GM03348 (cell line): ENCODE measurements at regions not wholly inside any gene's neighbourhood (a gene's known extent, or its start where the extent isn't known, plus 50 kb on each side); places are given as distances from the start of the nearest gene placed in this dataset.

Experiments
- DNase-seq: peaks from one replicate; pipeline ENCODE4 v3.0.0; 2012; ENCODE audit warnings: low spot score

DNA sequence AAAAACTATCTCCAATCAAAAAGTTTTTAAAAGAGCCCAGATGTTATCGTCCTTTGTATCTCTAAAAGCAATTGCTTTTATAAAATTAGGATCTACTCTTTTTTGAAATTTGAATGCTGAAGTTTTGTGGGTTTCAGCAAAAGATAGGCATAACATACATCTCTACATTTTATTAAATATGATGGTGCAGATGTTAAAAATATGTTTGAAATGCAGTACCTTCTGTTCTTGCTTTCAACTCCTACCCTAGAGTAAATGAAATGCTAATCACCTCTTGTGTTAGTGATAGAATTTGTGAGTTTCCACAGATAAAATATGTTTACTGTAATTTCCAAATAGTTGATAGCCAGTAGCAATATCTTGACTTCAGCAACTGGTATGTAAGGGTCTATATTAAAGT is 95.7 kb upstream of the VPREB1 start:
- no peak for DNase-seq

DNA sequence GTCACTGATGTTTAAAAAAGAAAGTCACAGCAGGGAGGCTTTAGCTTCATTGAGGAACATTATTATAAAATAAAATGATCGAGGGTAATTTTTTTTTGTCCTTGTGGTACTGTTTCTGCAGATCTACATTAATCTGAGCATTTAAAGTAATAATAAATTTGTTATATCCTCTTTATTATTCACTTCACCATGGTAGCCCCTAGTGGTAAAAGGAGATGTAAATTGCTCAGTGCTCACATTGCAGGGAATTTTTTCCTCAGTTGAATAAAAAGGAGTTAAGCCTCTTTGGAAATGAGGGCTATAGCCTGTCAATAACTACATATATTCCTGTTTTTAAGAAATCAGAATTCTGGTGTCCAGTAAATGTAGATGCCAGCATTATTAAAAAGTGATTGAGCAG is 99.7 kb upstream of the VPREB1 start:
- no peak for DNase-seq

DNA sequence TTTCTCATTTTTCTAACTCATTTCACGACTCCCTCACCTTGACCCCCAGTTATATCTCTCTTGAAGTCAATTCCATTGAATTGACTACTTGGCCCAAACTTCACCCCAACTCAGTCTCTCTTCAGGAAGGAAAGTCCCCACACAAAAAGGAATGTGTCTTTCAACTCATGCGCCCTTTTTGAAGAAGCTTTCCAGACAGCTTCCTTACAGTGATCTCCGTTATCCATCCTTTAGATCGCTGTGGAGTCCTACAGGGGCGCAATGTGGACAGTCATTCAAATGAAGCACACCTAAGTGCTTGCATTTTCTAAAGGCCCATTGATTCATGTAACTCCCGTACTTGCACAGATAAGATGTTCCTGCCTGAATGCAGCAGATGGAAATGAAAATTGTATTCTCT is 101.1 kb upstream of the VPREB1 start:
- DNase-seq: no peak

DNA sequence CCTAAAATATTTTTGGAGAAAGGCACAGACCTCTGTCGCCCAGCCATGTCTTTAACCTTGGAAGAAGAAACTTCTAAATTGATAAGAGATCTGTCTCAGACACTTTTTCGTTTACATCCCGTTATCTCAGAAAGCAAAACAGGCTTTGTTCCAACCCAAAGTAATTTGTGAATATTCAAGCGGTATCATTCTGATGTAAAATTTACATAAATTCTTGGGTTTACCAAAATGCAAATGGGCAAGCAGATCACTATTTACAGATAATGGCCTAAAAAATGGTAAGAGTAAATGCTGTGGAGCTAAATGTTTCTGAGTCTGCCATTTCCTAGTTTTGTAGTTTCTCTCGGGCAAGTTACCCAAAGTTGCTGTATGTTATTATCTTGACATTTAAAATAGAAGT is 101.9 kb upstream of the VPREB1 start:
- DNase-seq: no peak

DNA sequence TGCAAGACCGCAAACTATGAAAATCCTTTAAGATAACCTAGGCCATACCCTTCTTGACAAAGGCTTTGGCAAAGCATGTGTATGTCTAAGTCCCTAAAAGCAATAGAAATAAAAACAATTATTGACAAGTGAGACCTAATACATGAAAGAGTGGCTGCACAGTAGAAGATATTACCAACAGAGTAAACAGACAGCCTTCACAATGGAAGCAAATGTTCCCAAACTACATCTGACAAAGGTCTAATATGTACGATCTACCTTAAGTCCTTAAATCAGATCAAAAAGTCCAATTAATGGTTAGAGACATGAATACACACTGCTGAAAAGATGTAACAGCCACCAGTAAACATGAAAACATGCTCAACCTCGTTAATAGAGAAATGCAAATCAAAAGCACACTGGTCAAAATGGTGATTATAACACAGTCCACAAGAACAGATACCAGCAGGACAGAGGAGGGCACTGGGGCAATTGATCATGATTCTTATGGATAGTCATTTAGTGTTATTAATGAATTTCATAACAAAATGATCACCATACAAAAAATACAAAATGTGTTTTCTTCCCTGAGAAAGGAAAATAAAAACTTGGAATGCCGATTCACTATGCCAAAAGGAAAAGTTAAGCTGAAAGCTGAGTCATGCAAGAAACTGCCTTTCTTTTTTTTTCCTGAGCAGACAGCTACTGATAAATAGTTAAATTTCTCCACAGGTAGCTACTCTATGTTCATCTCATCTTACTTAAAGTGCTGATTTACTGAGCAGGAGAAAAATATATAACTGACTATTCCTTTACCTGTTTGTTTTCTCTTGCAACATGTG is 102.6 kb upstream of the VPREB1 start:
- DNase-seq: no peak

DNA sequence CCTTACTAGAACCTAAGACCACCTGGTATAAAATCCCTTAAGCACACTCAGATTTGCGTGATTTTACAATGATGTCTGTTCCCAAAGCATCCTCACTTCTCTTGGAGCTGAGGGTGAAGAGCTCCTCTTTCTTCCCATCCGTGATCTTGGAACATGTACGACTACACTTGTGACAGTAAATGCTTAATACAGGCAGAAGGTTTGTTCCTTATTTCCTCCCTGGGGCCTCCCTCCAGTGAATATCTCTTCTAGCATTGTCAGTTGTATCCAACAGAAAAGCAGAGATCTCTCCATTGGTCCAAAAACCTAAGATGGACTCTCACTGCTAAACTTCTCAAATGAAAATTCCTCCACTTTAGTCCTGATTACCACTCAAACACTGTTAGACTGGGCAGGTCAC is 103.6 kb upstream of the VPREB1 start:
- DNase-seq: no peak

DNA sequence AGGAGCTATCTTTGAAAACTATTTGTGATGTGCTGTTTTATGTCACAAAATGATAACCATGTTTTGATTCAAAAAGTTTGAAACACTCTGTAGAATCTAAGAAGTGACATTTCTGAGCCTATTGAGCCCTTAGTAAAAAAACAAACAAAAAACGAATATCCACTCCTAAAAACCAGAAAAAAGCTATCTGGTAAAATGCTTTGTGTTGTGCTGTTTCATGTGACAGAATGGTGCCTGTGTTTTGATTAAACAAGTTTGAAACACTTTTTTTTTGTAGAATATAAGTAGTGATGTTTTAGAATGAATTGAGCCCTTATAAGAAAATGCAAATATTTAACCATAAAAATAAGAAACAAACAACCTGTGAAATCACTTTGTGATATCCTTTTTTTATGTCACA is 105.2 kb upstream of the VPREB1 start:
- no peak for DNase-seq

DNA sequence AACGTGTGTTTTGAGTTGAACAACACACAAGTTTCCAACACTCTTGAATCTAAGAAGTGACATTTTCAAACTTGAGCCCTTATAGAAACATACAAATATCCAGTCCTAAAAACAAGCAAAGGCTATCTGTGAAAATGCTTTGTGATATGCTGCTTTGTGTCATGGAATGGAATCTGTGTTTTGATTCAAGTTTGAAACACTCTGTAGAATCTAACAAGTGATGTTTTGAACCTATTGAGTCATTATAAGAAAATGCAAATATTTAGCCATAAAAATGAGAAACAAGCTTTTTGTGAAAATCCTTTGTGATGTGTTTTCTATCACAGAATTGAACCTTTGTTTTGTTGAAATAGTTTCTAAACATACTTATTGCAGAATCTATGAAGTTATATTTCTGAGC is 105.7 kb upstream of the VPREB1 start:
- DNase-seq: no peak

DNA sequence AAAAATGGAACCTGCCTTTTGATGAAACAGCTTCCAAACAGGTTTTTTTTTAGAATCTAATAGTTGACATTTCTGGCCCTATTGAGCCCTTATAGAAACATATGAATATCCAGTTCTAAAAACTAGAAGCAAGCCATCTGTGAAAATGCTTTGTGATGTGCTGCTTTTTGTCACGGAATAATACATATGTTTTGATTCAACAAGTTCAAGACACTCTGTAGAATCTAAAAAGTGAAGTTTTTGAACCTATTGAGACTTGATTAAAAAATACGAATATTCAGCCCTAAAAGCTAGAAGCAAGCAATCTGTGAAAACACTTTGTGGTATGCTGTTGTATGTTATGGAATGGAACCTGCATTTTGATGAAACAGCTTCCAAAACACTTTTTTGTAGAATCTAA is 106.7 kb upstream of the VPREB1 start:
- DNase-seq: no peak

DNA sequence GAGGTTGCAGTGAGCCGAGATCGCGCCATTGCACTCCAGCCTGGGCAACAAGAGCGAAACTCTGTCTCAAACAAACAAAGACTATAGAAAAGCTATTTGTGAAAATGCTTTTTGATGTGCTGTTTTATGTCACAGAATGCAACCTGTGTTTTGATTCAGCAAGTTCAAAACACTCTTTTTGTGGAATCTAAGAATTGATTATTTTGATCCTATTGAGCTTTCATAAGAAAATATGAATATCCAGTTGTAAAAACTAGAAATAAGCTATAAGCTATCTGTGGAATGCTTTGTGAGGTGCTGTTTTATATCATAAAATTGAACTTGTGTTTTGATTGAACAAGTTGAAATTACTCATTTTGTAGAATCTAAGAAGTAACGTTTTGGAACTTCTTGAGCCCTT is 110.7 kb upstream of the VPREB1 start:
- DNase-seq: no peak

DNA sequence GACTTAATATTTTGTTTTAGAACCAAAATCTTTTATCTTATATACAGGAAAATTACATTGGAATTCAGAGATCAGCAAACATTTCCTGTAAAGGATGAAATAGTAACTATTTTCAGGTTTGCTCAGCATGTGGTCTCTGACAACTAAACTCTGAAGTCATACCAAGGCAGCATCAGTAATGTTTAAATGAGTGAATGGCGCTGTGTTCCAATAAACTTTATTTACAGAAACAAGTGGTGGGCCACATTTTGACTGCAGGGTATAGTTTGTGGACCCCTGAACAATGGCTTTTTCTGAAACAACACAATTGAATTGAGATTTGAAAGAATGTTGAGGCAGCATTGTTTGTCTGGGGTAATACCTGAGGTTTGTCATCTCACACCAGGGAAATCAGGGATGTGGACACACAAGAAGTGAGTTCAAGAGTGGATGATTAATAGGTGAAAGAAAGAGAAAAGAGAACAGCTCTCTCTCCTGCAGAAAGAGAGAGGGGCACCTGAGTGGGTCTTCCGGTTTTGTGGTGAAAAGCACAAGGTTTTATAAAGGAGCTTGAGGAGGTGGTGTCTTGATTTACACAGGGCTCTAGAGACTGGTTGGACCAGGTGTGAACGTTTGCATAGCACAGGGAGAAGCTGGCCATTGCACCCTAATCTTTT is 113.5 kb upstream of the VPREB1 start:
- no peak for DNase-seq

DNA sequence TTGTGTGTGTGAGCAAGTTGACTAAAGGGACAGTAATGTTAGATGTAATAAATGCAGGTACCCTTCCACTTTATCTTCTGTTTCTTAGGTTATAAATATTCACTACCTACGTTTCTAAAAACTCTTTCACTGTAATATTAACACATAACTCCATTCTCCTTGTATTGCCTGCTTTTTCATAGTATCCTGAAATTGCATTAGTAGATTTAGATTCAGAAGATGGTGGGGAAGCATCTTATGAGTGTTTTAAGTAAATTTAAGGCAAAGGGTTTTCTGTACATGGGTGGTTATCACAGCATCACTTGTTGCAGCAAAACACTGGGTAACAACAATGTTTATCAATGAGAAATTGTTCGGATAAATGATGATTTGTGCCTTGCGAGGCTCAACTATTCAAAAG is 115.2 kb upstream of the VPREB1 start:
- no peak for DNase-seq

DNA sequence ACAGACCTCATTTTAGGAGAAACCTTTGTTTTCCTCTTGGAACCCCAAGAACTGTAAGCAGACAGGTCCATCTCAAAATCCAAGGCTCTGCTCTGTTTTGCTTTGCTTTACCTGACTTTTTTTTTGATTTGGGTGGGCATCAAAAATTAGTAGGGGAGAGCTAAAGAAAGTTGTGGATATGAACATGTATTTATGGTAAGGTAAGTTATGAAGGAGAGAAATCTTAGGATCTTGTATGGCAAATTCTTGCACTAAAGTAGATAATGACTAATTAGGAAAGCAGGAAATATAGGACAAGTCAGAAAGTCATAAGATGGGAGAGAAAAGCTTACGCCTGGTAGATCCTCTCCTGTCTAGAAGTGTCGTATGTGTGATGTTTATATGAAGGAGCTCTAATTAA is 116.1 kb upstream of the VPREB1 start:
- no peak for DNase-seq

DNA sequence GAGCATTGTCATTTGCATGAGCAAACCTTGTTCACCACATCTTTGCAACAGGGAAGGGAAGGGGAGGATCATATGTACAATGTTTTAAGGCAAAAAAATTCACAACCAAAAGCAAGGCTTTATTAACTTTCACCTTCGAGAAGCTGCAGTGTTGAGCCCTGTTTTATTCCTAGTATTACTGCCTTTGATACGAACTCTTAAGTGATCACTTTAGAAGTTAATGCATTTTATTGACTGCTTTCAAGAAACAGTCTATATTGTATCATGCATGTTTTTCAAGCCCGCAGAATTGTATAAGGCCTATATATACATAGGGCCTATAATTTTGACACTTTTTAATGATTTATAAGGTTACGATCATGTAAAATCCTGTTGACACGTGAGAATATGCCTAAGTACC is 117.5 kb upstream of the VPREB1 start:
- DNase-seq: no peak

DNA sequence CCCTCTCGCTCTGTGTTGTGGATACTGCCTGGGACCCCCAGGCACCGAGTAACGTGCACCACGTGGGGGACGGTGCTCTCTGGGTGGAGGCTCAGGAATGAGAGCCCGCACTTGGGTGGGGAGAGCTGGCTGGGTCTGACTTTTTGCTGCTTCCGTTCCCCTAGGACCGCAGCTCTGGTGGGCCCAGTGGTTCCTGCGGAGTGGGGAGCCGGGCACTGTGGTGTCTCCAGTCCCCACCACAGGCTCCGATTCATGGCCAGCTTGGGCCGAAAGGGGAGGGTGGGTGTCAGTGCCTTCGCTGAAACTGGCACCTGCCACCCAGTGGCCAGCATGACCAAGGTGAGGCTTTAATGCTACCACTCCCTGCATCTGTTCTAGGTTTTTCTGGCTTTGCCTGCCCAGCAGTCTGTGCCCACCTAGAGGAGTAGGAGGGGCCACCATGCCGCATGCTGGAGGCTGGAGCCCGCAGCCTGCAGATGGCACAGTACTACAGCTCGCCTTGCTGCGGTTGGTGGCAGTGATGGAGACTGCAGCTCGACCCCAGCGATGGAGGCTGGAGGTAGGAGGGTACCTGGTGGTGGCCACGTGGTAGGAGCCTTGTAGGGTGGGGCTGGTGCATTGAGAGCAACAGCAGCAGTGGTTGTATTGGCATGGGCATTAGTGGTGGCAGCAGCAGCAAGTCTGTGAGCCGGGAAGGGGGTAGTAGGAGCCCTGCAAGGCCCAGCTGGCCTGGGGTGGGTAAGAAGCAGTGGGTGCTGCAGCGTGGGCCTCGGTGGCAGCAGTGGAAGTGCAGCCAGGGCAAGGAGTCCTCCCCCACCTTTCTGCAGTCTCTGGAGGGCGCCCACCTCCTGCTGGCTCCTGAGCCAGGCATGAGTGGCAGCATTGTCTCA is 118.8 kb upstream of the VPREB1 start:
- no peak for DNase-seq

DNA sequence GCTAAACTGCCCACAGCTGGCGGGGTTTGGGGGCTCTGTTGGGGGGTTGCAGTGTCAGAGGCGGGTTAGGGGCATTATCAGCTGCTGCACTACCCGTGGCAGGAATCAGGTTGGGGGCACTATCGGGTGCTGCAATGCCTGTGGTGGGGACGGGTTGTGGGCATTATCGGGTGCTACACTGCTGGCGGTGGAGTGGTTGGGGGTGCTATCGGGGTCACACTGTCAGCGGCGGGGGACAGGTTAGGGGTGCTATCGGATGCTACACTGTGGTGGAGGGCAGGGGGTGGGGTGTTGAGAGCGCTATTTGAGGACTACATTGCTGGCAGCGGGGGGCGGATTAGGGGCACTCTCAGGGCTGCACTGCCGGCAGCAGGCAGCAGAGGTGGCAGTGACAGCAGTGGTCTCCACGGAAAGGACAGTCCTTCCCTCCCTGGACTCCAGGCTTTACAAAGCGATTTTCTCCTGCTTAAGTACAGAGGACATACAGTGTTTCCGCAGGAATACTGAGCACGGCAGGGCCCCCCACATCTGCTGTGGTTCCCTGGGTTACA is 119.5 kb upstream of the VPREB1 start:
- DNase-seq: no peak

DNA sequence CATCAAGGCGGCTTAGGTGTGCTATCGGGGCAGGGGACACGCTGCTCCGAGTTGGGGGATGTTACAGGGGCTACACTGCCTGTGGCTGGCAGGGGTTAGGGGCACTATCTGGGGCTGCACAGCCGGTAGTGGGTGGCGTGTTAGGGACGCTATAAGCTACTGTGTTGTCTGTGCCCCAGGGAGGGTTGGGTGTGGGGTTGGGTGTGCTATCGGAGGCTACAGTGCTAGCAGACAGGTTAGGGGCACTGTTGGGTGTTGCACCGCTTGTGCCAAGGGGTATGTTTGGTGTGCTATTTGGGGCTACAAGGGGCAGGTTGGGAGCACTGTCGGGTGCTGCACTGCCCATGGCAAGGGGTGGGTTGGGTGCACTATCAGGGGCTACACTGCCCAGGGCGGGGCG is 120.2 kb upstream of the VPREB1 start:
- DNase-seq: no peak

DNA sequence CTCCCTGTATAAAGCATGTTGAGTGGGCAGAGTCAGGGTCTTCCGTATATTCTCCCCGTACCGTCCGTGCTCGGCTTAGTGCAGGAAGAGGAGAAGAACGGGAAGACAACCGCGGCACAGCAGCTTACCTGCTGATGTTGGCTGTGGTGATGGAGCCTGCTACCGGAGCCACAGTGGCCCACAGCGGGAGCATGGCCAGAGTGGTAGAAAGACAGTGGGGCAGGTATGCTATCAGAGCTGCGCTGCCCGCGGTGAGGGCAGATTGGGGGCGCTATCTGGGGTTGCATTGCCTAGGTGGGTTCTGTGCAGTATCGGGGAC is 120.7 kb upstream of the VPREB1 start:
- no peak for DNase-seq

DNA sequence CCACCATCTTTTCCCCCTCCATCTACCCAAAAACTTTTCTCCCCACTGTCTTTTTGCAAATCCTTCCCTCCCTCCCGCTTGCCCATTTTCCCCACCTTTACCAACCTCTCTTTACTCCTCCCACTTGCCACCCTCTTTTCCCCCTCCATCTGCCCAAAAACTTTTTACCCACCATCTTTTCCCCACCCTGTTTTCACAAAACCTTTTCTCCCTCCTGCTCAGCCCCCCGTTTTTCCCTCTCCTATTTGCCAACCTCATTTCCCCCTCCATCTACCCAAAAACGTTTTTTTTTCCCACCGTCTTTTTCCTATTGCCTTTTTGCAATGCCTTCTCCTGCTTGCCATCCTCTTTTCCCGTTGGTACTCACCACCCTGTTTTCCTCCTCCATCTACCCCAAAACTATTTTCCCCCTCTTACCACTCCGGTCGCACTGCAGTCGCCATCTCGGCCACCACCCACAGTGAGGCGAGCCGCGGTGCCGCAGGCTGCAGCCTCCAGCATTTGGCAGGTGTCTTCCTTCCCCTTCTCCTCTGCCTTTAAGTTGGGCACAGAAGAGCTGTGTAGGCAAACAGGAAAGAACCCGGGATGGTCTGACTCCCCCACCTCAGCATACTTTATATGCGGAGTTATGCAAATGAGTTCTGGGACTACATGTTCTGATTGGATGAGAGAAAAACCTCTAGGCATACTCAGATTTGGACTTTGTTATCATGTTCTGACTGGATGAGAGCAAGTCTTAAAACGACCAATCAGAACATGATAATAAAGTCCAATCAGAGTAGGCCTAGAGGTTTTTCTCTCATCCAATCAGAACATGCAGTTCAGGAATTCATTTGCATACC is 121.2 kb upstream of the VPREB1 start:
- DNase-seq: no peak

DNA sequence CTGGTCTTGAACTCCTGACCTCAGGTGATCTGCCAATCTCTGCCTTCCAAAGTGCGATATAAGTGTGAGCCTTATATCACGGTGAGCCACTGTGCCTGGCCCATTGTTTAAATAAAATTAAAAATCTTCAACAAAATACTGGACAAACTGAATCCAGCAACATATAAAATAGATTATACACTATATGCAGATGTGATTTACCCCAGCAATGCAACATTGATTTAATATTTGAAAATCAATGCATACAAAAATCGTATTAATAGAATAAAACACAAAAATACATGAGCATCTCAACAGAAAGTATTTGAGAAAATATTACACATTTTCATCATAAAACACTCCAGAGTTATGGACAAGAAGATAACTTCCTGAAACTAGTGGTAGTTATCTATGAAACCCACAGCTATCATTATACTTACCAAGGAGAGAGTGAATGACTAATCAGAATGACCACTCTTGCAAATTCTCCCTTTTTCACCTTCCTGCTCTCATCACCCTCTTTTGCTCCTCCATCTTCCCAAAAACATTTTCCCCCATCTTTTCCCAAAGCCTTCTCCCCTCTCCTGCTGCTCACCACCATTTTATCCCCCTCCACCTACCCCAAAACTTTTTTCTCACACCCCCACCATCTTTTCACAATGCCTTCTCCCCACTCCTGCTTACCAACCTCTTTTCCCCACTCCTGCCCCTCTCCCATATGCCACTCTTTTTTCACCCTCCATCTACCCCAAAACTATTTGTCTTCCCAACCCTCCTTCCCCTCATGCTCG is 122.1 kb upstream of the VPREB1 start:
- DNase-seq: no peak

DNA sequence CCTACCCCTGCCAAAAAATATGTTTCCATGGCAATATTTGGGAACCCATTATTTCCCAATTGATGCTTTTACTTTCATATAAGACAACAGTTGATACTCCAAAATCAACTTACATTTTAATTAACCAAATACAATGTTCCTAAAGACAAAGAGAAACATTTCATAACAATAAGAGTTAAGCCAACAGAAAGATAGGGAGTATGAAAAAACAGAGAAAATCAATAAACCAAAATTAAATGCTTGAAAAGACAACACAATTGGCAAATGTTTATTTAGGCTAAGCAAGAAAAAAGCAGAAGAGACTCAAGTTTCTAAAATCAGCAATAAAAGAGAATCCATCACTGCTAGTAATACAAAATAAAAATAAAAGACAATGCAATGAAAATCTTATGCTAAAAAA is 123.1 kb upstream of the VPREB1 start:
- no peak for DNase-seq
